T47D (cell line): ENCODE measurements at regions not wholly inside any gene's neighbourhood (a gene's known extent, or its start where the extent isn't known, plus 50 kb on each side); places are given as distances from the start of the nearest gene placed in this dataset.
"Not testable (repeated sequence)": the region's sequence is repeated elsewhere in the genome, so short reads cannot be mapped to it uniquely, and the experiment has no call there.

Experiments
- DNase-seq, 2 experiments: peaks; one replicate each; pipeline versions ENCODE4 v3.0.0 to v3.0.0-alpha.2; 2011 to 2012; ENCODE audit warnings: low read depth in 1 of 2, low spot score in 1 of 2
- JUND ChIP-seq: IDR thresholded peaks from 2 replicates; pipeline ENCODE4 v1.6.1; 2012; ENCODE audit warnings: low read depth
- in situ Hi-C: cut with HindIII; loops from 2 replicates; pipeline ENCODE4 v1.10.0; 2016; ENCODE audit warnings: low sequenced_read_pairs, low pct_unique_long_range_greater_than_20kb

- in situ Hi-C loops, result no loop called here
- no peak for DNase-seq
- TF ChIP-seq JUND, result no peak
Measured at GRCh38 chr1:177891809-177892208, 78.0 kb downstream of the SEC16B start.

DNA sequence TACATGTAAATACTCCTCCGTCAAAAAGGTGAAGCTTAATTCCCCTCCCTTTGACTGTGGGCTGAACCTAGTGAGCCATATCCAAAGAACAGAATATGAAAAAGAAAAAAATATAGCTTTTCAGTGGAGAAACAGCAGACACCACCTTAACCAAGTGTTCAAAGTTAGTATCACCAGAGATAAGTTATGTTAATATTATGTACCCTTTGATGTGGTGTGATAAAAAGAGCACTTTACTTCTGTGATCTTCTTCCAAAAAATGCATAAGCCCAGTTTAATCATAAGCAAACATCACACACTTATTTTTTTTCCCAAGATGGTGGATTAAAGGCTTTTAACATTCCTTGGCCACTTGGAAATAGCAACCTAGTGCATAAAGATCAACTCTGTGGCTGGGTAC lies 79.4 kb downstream of the SEC16B start:
- TF ChIP-seq JUND, result no peak
- in situ Hi-C loops, result no loop called here
- no peak for DNase-seq

DNA sequence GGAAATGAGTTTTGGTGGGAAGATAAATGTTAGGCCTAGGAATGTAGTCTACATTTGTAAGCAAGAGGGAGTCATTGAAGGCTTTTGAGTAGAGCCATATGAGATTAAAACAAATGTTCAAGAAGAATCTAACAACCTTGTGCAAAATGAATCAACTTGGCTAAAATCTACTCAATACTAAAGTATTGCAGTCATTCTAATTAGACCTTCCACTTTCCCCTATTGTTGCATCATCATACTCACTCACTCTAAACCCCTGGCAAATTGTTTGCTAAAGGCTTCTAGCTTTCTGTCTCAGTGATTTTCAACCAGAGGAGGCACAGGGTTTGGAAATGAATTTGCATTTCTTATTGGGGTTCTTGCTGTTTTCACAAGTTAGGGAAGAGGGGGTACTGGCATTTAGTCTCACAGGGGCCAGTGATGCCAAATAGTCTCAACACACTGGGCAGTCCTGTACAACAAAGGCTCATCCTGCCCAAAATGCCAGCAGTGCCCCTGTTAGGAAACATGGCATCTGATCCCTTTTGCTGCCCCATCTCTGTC lies 85.3 kb downstream of the SEC16B start:
- DNase-seq, result no peak
- no peak for TF ChIP-seq JUND
- in situ Hi-C loops, result no loop called here

GRCh38 chr1:177883581-177883980 lies 86.3 kb downstream of the SEC16B start:
- no peak for TF ChIP-seq JUND
- in situ Hi-C loops, result no loop called here
- DNase-seq, result no peak

GRCh38 chr1:177880339-177880891 lies 89.4 kb downstream of the SEC16B start:
- TF ChIP-seq JUND, result no peak
- no peak for DNase-seq
- in situ Hi-C loops, result no loop called here

- in situ Hi-C loops, result no loop called here
- DNase-seq, result no peak
- no peak for TF ChIP-seq JUND
Measured at GRCh38 chr1:177877086-177877485, 92.8 kb downstream of the SEC16B start.

DNA sequence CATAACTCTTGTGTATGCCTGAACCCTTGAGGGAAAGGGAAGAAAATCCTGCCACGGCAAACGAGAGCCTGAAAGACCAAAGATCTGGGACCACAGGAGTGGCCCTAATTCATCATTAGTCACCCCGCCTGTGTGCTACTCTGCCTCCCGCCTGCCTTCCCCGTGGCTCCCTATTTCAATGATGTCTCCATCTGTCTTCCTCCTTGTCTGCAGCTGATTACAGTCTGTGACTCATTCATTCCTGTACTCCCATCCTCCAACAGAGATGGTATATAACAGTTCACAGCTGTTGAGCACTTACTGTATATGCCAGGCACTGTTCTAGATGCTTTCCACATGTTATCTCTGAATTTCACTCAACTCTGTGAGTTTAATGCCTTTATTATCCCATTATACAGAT lies 96.6 kb downstream of the SEC16B start:
- no peak for TF ChIP-seq JUND
- no peak for DNase-seq
- in situ Hi-C loops, result no loop called here

DNA sequence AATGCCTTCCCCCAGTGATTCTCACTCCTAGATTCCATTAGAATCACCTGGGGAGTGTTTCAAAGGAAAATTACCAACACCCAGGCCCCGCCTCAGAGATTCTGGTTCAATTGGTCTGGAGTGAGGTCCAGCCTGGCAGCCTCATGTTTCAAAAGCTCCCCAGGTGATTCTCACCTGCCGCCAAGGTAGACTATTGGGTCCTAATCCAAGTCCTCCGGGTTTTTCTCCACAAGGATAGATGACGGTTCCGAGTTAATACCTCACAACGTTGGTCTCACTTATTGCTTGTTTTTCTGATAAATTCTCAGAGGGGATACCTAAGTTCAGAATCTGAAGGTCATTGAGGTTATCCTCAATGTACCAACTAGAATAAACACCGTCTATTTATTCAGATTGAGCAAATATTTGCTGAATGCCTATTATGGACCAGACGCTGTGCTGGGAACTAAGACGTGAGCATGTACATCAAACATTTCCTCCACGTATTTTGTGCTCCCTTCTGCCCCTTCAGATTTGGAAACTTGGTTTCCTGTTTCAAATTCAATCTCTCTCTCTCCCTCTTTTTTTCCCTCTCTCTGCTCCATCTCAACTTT lies 97.5 kb downstream of the SEC16B start:
- peak in 1 of 2 experiments; percentile 22 for DNase-seq
- in situ Hi-C loops, result no loop called here
- TF ChIP-seq JUND, result no peak

GRCh38 chr1:177871613-177872307 lies 98.1 kb downstream of the SEC16B start:
- in situ Hi-C loops, result no loop called here
- DNase-seq, result no peak
- TF ChIP-seq JUND, result no peak

GRCh38 chr1:177869586-177869985 lies 100.3 kb downstream of the SEC16B start:
- TF ChIP-seq JUND, result no peak

DNA sequence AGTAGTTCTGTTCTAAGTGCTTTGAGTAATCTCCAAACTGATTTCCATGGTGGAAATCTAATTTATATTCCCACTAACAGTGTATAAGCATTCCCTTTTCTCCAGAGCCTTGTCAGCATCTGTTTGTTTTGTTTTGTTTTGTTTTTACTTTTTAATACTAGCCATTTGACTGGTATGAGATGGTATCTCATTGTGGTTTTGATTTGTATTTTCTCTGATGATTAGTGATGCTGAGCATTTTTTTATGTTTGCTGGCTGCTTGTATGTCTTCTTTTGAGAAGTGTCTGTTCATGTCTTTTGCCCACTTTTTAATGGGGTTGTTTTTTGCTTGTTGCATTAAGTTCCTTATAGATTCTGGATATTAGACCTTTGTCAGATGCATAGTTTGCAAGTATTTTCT lies 100.8 kb downstream of the SEC16B start:
- in situ Hi-C loops, DNase-seq: not testable (repeated sequence)

More at GRCh38 chr1:177869586-177869985, 100.3 kb downstream of the SEC16B start:
- in situ Hi-C loops, result no loop called here
- no peak for DNase-seq

GRCh38 chr1:177865807-177866206 lies 104.1 kb downstream of the SEC16B start:
- DNase-seq, result no peak
- no peak for TF ChIP-seq JUND
- in situ Hi-C loops, result no loop called here

GRCh38 chr1:177864538-177865305 lies 105.1 kb downstream of the SEC16B start:
- in situ Hi-C loops, result no loop called here
- no peak for TF ChIP-seq JUND
- DNase-seq, result no peak
